Fibroblast of lung (primary cell): ENCODE measurements at regions not wholly inside any gene's neighbourhood (a gene's known extent, or its start where the extent isn't known, plus 50 kb on each side); places are given as distances from the start of the nearest gene placed in this dataset.

ENCODE experiments used
- DNase-seq, 2 donors: peaks; one replicate each; pipeline versions ENCODE4 v3.0.0 to v3.0.0-alpha.2; 2010; ENCODE audit warnings: low read depth in 2 of 2
- H2AFZ ChIP-seq: 2 replicates; pipeline ENCODE4 v1.5.1; 2012; ENCODE audit warnings: low read length, control low read depth, inconsistent platforms
- H3K27ac ChIP-seq: 2 replicates; pipeline ENCODE4 v1.5.1; 2011; ENCODE audit warnings: low read length, control low read depth; ENCODE audit not compliant: insufficient read depth
- H3K27me3 ChIP-seq: 2 replicates; pipeline ENCODE4 v1.5.1; 2011; ENCODE audit warnings: mild to moderate bottlenecking, low read length; ENCODE audit not compliant: control insufficient read depth, insufficient read depth
- H3K36me3 ChIP-seq: 2 replicates; pipeline ENCODE4 v1.5.1; 2011; ENCODE audit warnings: low read length; ENCODE audit not compliant: control insufficient read depth, insufficient read depth
- H3K4me1 ChIP-seq: 2 replicates; pipeline ENCODE4 v1.5.1; 2011; ENCODE audit warnings: low read length; ENCODE audit not compliant: control insufficient read depth, insufficient read depth; ENCODE audit errors: extremely low read depth
- H3K4me2 ChIP-seq: 2 replicates; pipeline ENCODE4 v1.5.1; 2011; ENCODE audit warnings: low read length, control low read depth; ENCODE audit not compliant: insufficient read depth; ENCODE audit errors: extremely low read depth
- H3K4me3 ChIP-seq, 4 experiments: fragments of 200-600 bp in 1 of 4; sonication (generic) in 1 of 4; replicated peaks in 1 of 4; 2 replicates each; pipeline ENCODE4 v1.5.1; 2011 to 2016; ENCODE audit warnings: low read length in 4 of 4, low read depth in 3 of 4, mild to moderate bottlenecking in 3 of 4, control low read depth in 2 of 4, inconsistent platforms in 1 of 4, mixed read lengths in 1 of 4; ENCODE audit not compliant: insufficient read depth in 1 of 4; ENCODE audit errors: control extremely low read depth in 1 of 4
- H3K79me2 ChIP-seq: 2 replicates; pipeline ENCODE4 v1.5.1; 2012; ENCODE audit warnings: mild to moderate bottlenecking, low read length, inconsistent platforms; ENCODE audit not compliant: control insufficient read depth, insufficient read depth
- H3K9ac ChIP-seq: 2 replicates; pipeline ENCODE4 v1.5.1; 2011; ENCODE audit warnings: mild to moderate bottlenecking, low read length, control low read depth; ENCODE audit not compliant: insufficient read depth
- H3K9me3 ChIP-seq: 2 replicates; pipeline ENCODE4 v1.5.1; 2012; ENCODE audit warnings: low read depth, low read length; ENCODE audit not compliant: control insufficient read depth, insufficient read depth
- H4K20me1 ChIP-seq: 2 replicates; pipeline ENCODE4 v1.5.1; 2011; ENCODE audit warnings: low read length; ENCODE audit not compliant: control insufficient read depth, insufficient read depth; ENCODE audit errors: extremely low read depth
- CTCF ChIP-seq, 2 donors: IDR thresholded peaks in 1 of 2; conservative IDR thresholded peaks in 1 of 2; 1 replicate in 1 of 2; 2 replicates in 1 of 2; pipeline ENCODE4 v1.5.1; 2011 to 2012; ENCODE audit warnings: low read length in 2 of 2, control low read depth in 1 of 2, inconsistent platforms in 1 of 2, low read depth in 1 of 2, mild to moderate bottlenecking in 1 of 2
- EZH2 ChIP-seq: IDR thresholded peaks from 2 replicates; pipeline ENCODE4 v1.5.1; 2012; ENCODE audit warnings: low read length, control low read depth, mild to moderate bottlenecking; ENCODE audit errors: missing control alignments

GRCh38 chr5:57349214-57349613, 133.4 kb downstream of the ACTBL2 start:
- H3K36me3 ChIP-seq, result no peaks in the 10 kb centered on the region
- H3K4me3 ChIP-seq, result no peak overlapping the region
- TF ChIP-seq CTCF (conservative IDR thresholded peaks at IDR 0.05 in 1 of 2, IDR thresholded peaks at IDR 0.05 in 1 of 2; ENCODE audit: low read depth in 1 of 2, low read length in 2 of 2) (no peak), EZH2 (no peak)
- H3K9me3 ChIP-seq, result no peaks in the 10 kb centered on the region
- no peaks in the 10 kb centered on the region for H3K27me3 ChIP-seq
- H3K79me2 ChIP-seq, result no peaks in the 10 kb centered on the region
- H3K4me1 ChIP-seq, result no peaks in the 10 kb centered on the region
- H4K20me1 ChIP-seq, result no peaks in the 10 kb centered on the region
- H3K4me2 ChIP-seq, result no peak overlapping the region
- DNase-seq, result peak in 1 of 2 donors; percentile 25
- no peak overlapping the region for H2AFZ ChIP-seq
- H3K27ac ChIP-seq, result no peak overlapping the region
- no peak overlapping the region for H3K9ac ChIP-seq

GRCh38 chr5:57348376-57349140, 134.1 kb downstream of the ACTBL2 start:
- no peaks in the 10 kb centered on the region for H4K20me1 ChIP-seq
- H3K36me3 ChIP-seq, result no peaks in the 10 kb centered on the region
- H2AFZ ChIP-seq, result no peak overlapping the region
- H3K4me3 ChIP-seq, result no peak overlapping the region
- DNase-seq, result no peak
- H3K27ac ChIP-seq, result no peak overlapping the region
- H3K79me2 ChIP-seq, result no peaks in the 10 kb centered on the region
- no peak overlapping the region for H3K4me2 ChIP-seq
- H3K27me3 ChIP-seq, result no peaks in the 10 kb centered on the region
- no peaks in the 10 kb centered on the region for H3K9me3 ChIP-seq
- no peak overlapping the region for H3K9ac ChIP-seq
- H3K4me1 ChIP-seq, result no peaks in the 10 kb centered on the region
- no peak for TF ChIP-seq EZH2
- no peak for TF ChIP-seq CTCF (conservative IDR thresholded peaks at IDR 0.05 in 1 of 2, IDR thresholded peaks at IDR 0.05 in 1 of 2; ENCODE audit: low read depth in 1 of 2, low read length in 2 of 2)

GRCh38 chr5:57346328-57346727, 136.3 kb downstream of the ACTBL2 start:
- no peaks in the 10 kb centered on the region for H3K79me2 ChIP-seq
- H3K36me3 ChIP-seq, result no peaks in the 10 kb centered on the region
- H3K9me3 ChIP-seq, result no peaks in the 10 kb centered on the region
- H4K20me1 ChIP-seq, result no peaks in the 10 kb centered on the region
- H3K27ac ChIP-seq, result no peak overlapping the region
- no peaks in the 10 kb centered on the region for H3K27me3 ChIP-seq
- H3K4me3 ChIP-seq, result no peak overlapping the region
- H2AFZ ChIP-seq, result no peak overlapping the region
- TF ChIP-seq CTCF (conservative IDR thresholded peaks at IDR 0.05 in 1 of 2, IDR thresholded peaks at IDR 0.05 in 1 of 2; ENCODE audit: low read depth in 1 of 2, low read length in 2 of 2) (no peak), EZH2 (no peak)
- DNase-seq, result no peak
- H3K9ac ChIP-seq, result no peak overlapping the region
- H3K4me2 ChIP-seq, result no peak overlapping the region
- no peaks in the 10 kb centered on the region for H3K4me1 ChIP-seq
